Lower lobe of right lung (tissue), 2 donors: ENCODE measurements at regions not wholly inside any gene's neighbourhood (a gene's known extent, or its start where the extent isn't known, plus 50 kb on each side); places are given as distances from the start of the nearest gene placed in this dataset.
"Not testable (repeated sequence)": the region's sequence is repeated elsewhere in the genome, so short reads cannot be mapped to it uniquely, and the experiment has no call there.

Experiments used
- ATAC-seq, 2 donors: fragments of 200-7000 bp; cut with Tn5 transposase; one replicate each; pipeline ENCODE4 v1.9.1; 2020 to 2022; ENCODE audit warnings: mild to moderate bottlenecking in 2 of 2, moderate library complexity in 2 of 2
- DNase-seq: peaks from one replicate; pipeline ENCODE4 v3.0.0-alpha.2; 2020
- H3K27ac ChIP-seq: fragments of 200-600 bp; one replicate; pipeline ENCODE4 v1.8.0; 2022
- H3K27me3 ChIP-seq: fragments of 200-600 bp; one replicate; pipeline ENCODE4 v1.8.0; 2022; ENCODE audit warnings: low read depth
- H3K36me3 ChIP-seq: fragments of 200-600 bp; one replicate; pipeline ENCODE4 v1.8.0; 2022; ENCODE audit warnings: mild to moderate bottlenecking
- H3K4me1 ChIP-seq: fragments of 200-600 bp; one replicate; pipeline ENCODE4 v1.8.0; 2022
- H3K4me3 ChIP-seq: fragments of 200-600 bp; one replicate; pipeline ENCODE4 v1.8.0; 2022; ENCODE audit warnings: mild to moderate bottlenecking
- H3K9me3 ChIP-seq: fragments of 200-600 bp; one replicate; pipeline ENCODE4 v1.8.0; 2022
- CTCF ChIP-seq: fragments of 200-600 bp; IDR thresholded peaks from one replicate; pipeline ENCODE4 v1.8.0; 2022; ENCODE audit warnings: antibody characterized with exemption, mild to moderate bottlenecking
- intact Hi-C: fragments of 100-400 bp; cut with DNase I; formaldehyde crosslinking; loops from one replicate; pipeline ENCODE4 v1.11.0; 2022
- donor health status: DM: no; HTN: yes; CAD: no; lungs with severe emphysema.

GRCh38 chr5:4022056-4022670 is 426.5 kb downstream of the IRX1 start:
- Histone ChIP-seq H3K4me1 (peaks cover 17% of the 10 kb centered on the region), H3K9me3 (no peaks in the 10 kb centered on the region), H3K27me3 (no peaks in the 10 kb centered on the region), H3K27ac (no peak overlapping the region), H3K4me3 (no peak overlapping the region), H3K36me3 (no peaks in the 10 kb centered on the region)
- intact Hi-C loops: no loop called here
- DNase-seq (no peak), ATAC-seq (no peak)
- no peak for TF ChIP-seq CTCF

GRCh38 chr5:4023091-4023752 is 427.6 kb downstream of the IRX1 start:
- Histone ChIP-seq H3K27me3 (no peaks in the 10 kb centered on the region), H3K4me1 (peaks cover 23% of the 10 kb centered on the region), H3K9me3 (no peaks in the 10 kb centered on the region), H3K36me3 (no peaks in the 10 kb centered on the region), H3K4me3 (no peak overlapping the region), H3K27ac (no peak overlapping the region)
- no peak for TF ChIP-seq CTCF
- intact Hi-C loops: no loop called here
- DNase-seq (no peak), ATAC-seq (no peak)

DNA sequence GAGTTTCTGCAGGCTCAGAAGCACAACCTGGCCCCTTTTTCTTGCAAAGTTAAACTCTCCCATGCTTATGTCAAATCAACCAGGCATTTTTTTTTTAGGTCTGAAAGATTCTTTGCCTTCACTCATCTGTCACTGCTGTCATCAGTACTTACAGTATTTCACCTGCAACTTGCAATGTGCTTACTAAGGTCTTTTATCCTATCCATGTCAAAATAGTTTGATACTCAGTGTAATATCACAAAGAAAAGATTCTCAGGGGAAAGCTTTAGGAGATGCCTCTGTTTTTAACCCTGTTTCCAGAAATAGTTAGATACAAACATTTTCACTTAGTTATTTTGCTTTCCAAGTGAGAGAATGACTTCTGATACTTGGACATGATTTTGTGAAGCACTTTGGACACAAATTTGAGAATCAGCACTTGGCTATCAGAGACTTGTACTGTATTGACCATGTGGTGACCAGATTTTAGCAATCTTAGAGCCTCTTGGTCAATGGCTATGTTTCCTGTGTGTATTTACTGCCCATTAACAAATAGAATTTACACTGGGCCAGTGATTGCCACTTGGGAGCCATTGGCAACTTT is 428.2 kb downstream of the IRX1 start:
- intact Hi-C loops: no loop called here
- Histone ChIP-seq H3K9me3 (no peaks in the 10 kb centered on the region), H3K27me3 (no peaks in the 10 kb centered on the region), H3K36me3 (no peaks in the 10 kb centered on the region), H3K4me3 (no peak overlapping the region), H3K4me1 (peaks cover 23% of the 10 kb centered on the region), H3K27ac (no peak overlapping the region)
- DNase-seq: no peak
- TF ChIP-seq CTCF: no peak
- ATAC-seq: no peak

- DNase-seq (no peak), ATAC-seq (peak; percentile 43 to 64)
- Histone ChIP-seq H3K27ac (no peak overlapping the region), H3K36me3 (no peaks in the 10 kb centered on the region), H3K27me3 (no peaks in the 10 kb centered on the region), H3K4me3 (no peak overlapping the region), H3K9me3 (peaks cover 3% of the 10 kb centered on the region), H3K4me1 (peaks cover 22% of the 10 kb centered on the region)
- TF ChIP-seq CTCF: no peak
- intact Hi-C loops: no loop called here
These were observed 431.6 kb downstream of the IRX1 start for GRCh38 chr5:4027088-4027734.

- Histone ChIP-seq H3K27ac (no peak overlapping the region), H3K4me1 (peaks cover 22% of the 10 kb centered on the region), H3K27me3 (no peaks in the 10 kb centered on the region), H3K4me3 (no peak overlapping the region), H3K9me3 (peaks cover 3% of the 10 kb centered on the region), H3K36me3 (no peaks in the 10 kb centered on the region)
- ATAC-seq: peak; percentile 84 to 91
- DNase-seq: no peak
- intact Hi-C loops: no loop called here
- TF ChIP-seq CTCF: no peak
These were observed 432.8 kb downstream of the IRX1 start for GRCh38 chr5:4028384-4028783.

DNA sequence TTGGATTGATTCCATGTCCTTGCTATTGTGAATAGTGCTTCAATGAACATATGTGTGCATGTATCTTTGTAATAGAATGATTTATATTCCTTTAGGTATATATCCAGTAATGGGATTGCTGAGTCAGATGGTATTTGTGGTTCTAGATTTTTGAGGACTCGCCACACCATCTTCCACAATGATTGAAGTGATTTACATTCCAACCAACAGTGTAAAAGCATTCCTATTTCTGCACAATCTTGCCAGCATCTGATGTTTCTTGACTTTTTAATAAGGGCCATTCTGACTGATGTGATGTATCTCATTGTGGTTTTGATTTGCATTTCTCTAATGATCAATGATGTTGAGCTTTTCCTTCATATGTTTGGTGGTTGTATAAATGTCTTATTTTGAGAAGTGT is 437.9 kb downstream of the IRX1 start:
- H3K27me3 ChIP-seq, H3K4me3 ChIP-seq, H3K36me3 ChIP-seq, H3K4me1 ChIP-seq, ATAC-seq, H3K27ac ChIP-seq, intact Hi-C loops, DNase-seq, H3K9me3 ChIP-seq: not testable (repeated sequence)
